Tibial nerve (tissue), 4 donors: ENCODE measurements at regions not wholly inside any gene's neighbourhood (a gene's known extent, or its start where the extent isn't known, plus 50 kb on each side); places are given as distances from the start of the nearest gene placed in this dataset.

ENCODE experiments used
- DNase-seq, 2 donors: peaks; one replicate each; pipeline ENCODE4 v3.0.0-alpha.2; 2019; ENCODE audit warnings: low spot score in 2 of 2
- H3K27ac ChIP-seq, 4 donors: fragments of 200-600 bp; sonication (generic) in 3 of 4; one replicate each; pipeline ENCODE4 v1.5.1; 2017 to 2019; ENCODE audit warnings: mild to moderate bottlenecking in 1 of 4
- H3K27me3 ChIP-seq, 2 donors: fragments of 200-600 bp; sonication (generic) in 1 of 2; one replicate each; pipeline versions ENCODE4 v1.5.1 to v1.6.0; 2017 to 2019
- H3K36me3 ChIP-seq, 3 donors: fragments of 200-600 bp; sonication (generic); one replicate each; pipeline ENCODE4 v1.5.1; 2018 to 2019
- H3K4me1 ChIP-seq, 4 donors: fragments of 200-600 bp; sonication (generic) in 3 of 4; one replicate each; pipeline ENCODE4 v1.5.1; 2017 to 2019
- H3K4me3 ChIP-seq, 4 donors: fragments of 200-600 bp; sonication (generic) in 3 of 4; one replicate each; pipeline ENCODE4 v1.5.1; 2017 to 2019; ENCODE audit warnings: mild to moderate bottlenecking in 1 of 4, moderate library complexity in 1 of 4
- H3K9me3 ChIP-seq, 4 donors: fragments of 200-600 bp; sonication (generic) in 3 of 4; one replicate each; pipeline ENCODE4 v1.5.1; 2017 to 2019
- EP300 ChIP-seq, 2 donors: sonication (generic); formaldehyde crosslinking; IDR thresholded peaks; one replicate each; pipeline ENCODE4 v1.6.1; 2017; ENCODE audit warnings: antibody characterized with exemption in 2 of 2, mild to moderate bottlenecking in 1 of 2
- POLR2A ChIP-seq, 2 donors: fragments of 450-650 bp; IDR thresholded peaks; one replicate each; pipeline ENCODE4 v1.6.1; 2017; ENCODE audit warnings: antibody characterized with exemption in 2 of 2, mild to moderate bottlenecking in 2 of 2, moderate library complexity in 2 of 2
- WGBS, 2 donors: methylation state at CpG; one replicate each; pipeline ENCODE4 v1.1.5; 2018; 5-methylcytosine and 5-hydroxymethylcytosine counted together
- TF ChIP-seq, protein P1 (sequence below), 5 experiments: fragments of 200-600 bp in 3 of 5; fragments of 450-650 bp in 2 of 5; sonication (generic) in 3 of 5; IDR thresholded peaks; one replicate each; pipeline ENCODE4 v1.5.1; 2016 to 2019; ENCODE audit warnings: antibody characterized with exemption in 5 of 5, mild to moderate bottlenecking in 3 of 5, moderate library complexity in 2 of 5

- TF ChIP-seq EP300 (IDR thresholded peaks at IDR 0.05) = no peak
- TF ChIP-seq POLR2A (IDR thresholded peaks at IDR 0.05) = no peak
- TF ChIP-seq, protein P1, sequence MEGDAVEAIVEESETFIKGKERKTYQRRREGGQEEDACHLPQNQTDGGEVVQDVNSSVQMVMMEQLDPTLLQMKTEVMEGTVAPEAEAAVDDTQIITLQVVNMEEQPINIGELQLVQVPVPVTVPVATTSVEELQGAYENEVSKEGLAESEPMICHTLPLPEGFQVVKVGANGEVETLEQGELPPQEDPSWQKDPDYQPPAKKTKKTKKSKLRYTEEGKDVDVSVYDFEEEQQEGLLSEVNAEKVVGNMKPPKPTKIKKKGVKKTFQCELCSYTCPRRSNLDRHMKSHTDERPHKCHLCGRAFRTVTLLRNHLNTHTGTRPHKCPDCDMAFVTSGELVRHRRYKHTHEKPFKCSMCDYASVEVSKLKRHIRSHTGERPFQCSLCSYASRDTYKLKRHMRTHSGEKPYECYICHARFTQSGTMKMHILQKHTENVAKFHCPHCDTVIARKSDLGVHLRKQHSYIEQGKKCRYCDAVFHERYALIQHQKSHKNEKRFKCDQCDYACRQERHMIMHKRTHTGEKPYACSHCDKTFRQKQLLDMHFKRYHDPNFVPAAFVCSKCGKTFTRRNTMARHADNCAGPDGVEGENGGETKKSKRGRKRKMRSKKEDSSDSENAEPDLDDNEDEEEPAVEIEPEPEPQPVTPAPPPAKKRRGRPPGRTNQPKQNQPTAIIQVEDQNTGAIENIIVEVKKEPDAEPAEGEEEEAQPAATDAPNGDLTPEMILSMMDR (IDR thresholded peaks at IDR 0.05) = no peak
- Histone ChIP-seq H3K4me3 (no peak overlapping the region), H3K4me1 (peaks cover 0 to 5% (median 0%) of the 10 kb centered on the region in 4 donors), H3K27ac (no peak overlapping the region), H3K36me3 (no peaks in the 10 kb centered on the region), H3K9me3 (no peaks in the 10 kb centered on the region), H3K27me3 (no peaks in the 10 kb centered on the region)
- 89 to 91% methylated on average over 5 of the region's 5 CpGs for WGBS, 2 donors
- no peak for DNase-seq
Observed at GRCh38 chr20:54981175-54981574, 505.8 kb downstream of the DOK5 start.

- no peak overlapping the region for H3K27ac ChIP-seq
- H3K4me3 ChIP-seq = no peak overlapping the region
- no peaks in the 10 kb centered on the region for H3K27me3 ChIP-seq
- H3K36me3 ChIP-seq = no peaks in the 10 kb centered on the region
- H3K4me1 ChIP-seq = peaks cover 0 to 5% (median 0%) of the 10 kb centered on the region in 4 donors
- no peaks in the 10 kb centered on the region for H3K9me3 ChIP-seq
- TF ChIP-seq, protein P1 (IDR thresholded peaks at IDR 0.05) = peak in 1 of 5 experiments; percentile 27
- TF ChIP-seq EP300 (IDR thresholded peaks at IDR 0.05) (no peak), POLR2A (IDR thresholded peaks at IDR 0.05) (no peak)
- DNase-seq = no peak
- WGBS, 2 donors = 26 to 28% methylated on average over 2 of the region's 2 CpGs
Observed at GRCh38 chr20:54980103-54980960, 504.9 kb downstream of the DOK5 start.

- H3K4me3 ChIP-seq = no peak overlapping the region
- H3K9me3 ChIP-seq = no peaks in the 10 kb centered on the region
- H3K36me3 ChIP-seq = no peaks in the 10 kb centered on the region
- H3K27me3 ChIP-seq = no peaks in the 10 kb centered on the region
- H3K27ac ChIP-seq = no peak overlapping the region
- 93 to 96% methylated on average over 2 of the region's 2 CpGs for WGBS, 2 donors
- TF ChIP-seq, protein P1 (IDR thresholded peaks at IDR 0.05) = no peak
- TF ChIP-seq POLR2A (IDR thresholded peaks at IDR 0.05) (no peak), EP300 (IDR thresholded peaks at IDR 0.05) (no peak)
- H3K4me1 ChIP-seq = no peaks in the 10 kb centered on the region
- no peak for DNase-seq
Observed at GRCh38 chr20:54950304-54950703, 474.9 kb downstream of the DOK5 start.

GRCh38 chr20:54941666-54942065 is 466.3 kb downstream of the DOK5 start:
- TF ChIP-seq, protein P1 (IDR thresholded peaks at IDR 0.05) = no peak
- TF ChIP-seq EP300 (IDR thresholded peaks at IDR 0.05) (no peak), POLR2A (IDR thresholded peaks at IDR 0.05) (no peak)
- WGBS, 2 donors = 84 to 91% methylated on average over 4 of the region's 4 CpGs
- no peaks in the 10 kb centered on the region for H3K4me1 ChIP-seq
- no peak for DNase-seq
- H3K9me3 ChIP-seq = no peaks in the 10 kb centered on the region
- no peaks in the 10 kb centered on the region for H3K27me3 ChIP-seq
- no peak overlapping the region for H3K4me3 ChIP-seq
- H3K36me3 ChIP-seq = no peaks in the 10 kb centered on the region
- no peak overlapping the region for H3K27ac ChIP-seq

DNA sequence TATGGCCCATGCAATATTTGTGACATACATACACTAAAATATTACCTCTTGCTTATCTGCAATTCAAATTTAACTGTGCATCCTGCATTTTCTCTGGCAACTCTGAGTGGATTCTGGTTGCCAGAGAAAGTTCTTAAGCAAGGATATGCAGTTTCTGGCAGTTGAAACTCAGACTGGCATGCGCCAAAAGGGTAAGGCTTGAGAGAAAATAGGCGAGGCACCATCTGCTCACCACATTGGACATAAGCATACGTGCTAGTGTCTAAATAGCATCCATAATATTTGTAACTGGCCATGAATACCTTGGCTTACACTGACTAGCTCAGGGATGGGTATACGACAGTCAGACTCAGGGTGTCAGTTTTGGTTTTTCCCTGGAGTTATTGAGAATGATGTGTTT is 465.1 kb downstream of the DOK5 start:
- no peaks in the 10 kb centered on the region for H3K4me1 ChIP-seq
- H3K27ac ChIP-seq = no peak overlapping the region
- H3K36me3 ChIP-seq = no peaks in the 10 kb centered on the region
- no peaks in the 10 kb centered on the region for H3K9me3 ChIP-seq
- no peak for DNase-seq
- WGBS, 2 donors = 79 to 82% methylated on average over 4 of the region's 4 CpGs
- no peaks in the 10 kb centered on the region for H3K27me3 ChIP-seq
- H3K4me3 ChIP-seq = no peak overlapping the region
- TF ChIP-seq, protein P1 (IDR thresholded peaks at IDR 0.05) = no peak
- TF ChIP-seq EP300 (IDR thresholded peaks at IDR 0.05) (no peak), POLR2A (IDR thresholded peaks at IDR 0.05) (no peak)
